HepG2 (cell line): ENCODE measurements at regions not wholly inside any gene's neighbourhood (a gene's known extent, or its start where the extent isn't known, plus 50 kb on each side); places are given as distances from the start of the nearest gene placed in this dataset.

Source experiments
- ATAC-seq: fragments of 200-7000 bp; cut with Tn5 transposase; 3 replicates; pipeline ENCODE4 v1.9.1; 2020; ENCODE audit warnings: mild to moderate bottlenecking, moderate library complexity
- BruUV-seq: library from RNA; stranded (reverse); fragments of 400-500 nt; replicated peaks from 2 replicates; lab custom pipeline; 2021; lab: Mats Ljungman, UMichigan
- CTCF ChIA-PET: fragments of 300-600 bp; formaldehyde crosslinking; extraction: SDS; loops from one replicate; lab custom pipeline; 2021; ENCODE audit warnings: low total read pairs, inconsistent platforms, low intra/inter-chr PET ratio; lab: Yijun Ruan, JAX
- POLR2A ChIA-PET: fragments of 350-600 bp; sonication (Branson Sonifier 250); formaldehyde crosslinking; loops from one replicate; lab custom pipeline; 2020; ENCODE audit warnings: antibody characterized with exemption, inconsistent platforms; lab: Yijun Ruan, JAX
- DNase-seq: peaks from one replicate; pipeline ENCODE4 v3.0.0-alpha.2; 2015; ENCODE audit warnings: low spot score
- FAIRE-seq: peaks from 3 replicates; lab custom pipeline; 2011; peaks lifted over from hg19 to GRCh38; lab: Jason Lieb, UNC
- H2AFZ ChIP-seq: one replicate; pipeline ENCODE4 v1.6.1; 2011; ENCODE audit warnings: low read length, inconsistent platforms
- H3K27ac ChIP-seq: fragments of 300-600 bp; 3 replicates; pipeline ENCODE4 v1.8.0; 2011; ENCODE audit warnings: mixed run types, mild to moderate bottlenecking, mixed read lengths, low read length, inconsistent platforms; ENCODE audit not compliant: insufficient read depth; ENCODE audit errors: extremely low read length
- H3K27me3 ChIP-seq, 2 experiments: fragments of 200-600 bp in 1 of 2; 2 replicates in 1 of 2; 3 replicates in 1 of 2; pipeline versions ENCODE4 v1.6.0 to v1.8.0; 2011; ENCODE audit warnings: low read length in 2 of 2, mild to moderate bottlenecking in 2 of 2, moderate library complexity in 2 of 2, inconsistent platforms in 1 of 2; ENCODE audit not compliant: insufficient read depth in 2 of 2, control insufficient read depth in 1 of 2
- H3K36me3 ChIP-seq, 2 experiments: fragments of 200-600 bp in 1 of 2; replicated peaks in 1 of 2; 2 replicates in 1 of 2; 3 replicates in 1 of 2; pipeline versions ENCODE4 v1.5.1 to v1.8.0; 2011; ENCODE audit warnings: low read length in 2 of 2, inconsistent platforms in 1 of 2; ENCODE audit not compliant: insufficient read depth in 2 of 2, control insufficient read depth in 1 of 2
- H3K4me1 ChIP-seq: 2 replicates; pipeline ENCODE4 v1.5.1; 2012; ENCODE audit warnings: low read length, inconsistent platforms; ENCODE audit not compliant: insufficient read depth
- H3K4me2 ChIP-seq: 2 replicates; pipeline ENCODE4 v1.6.0; 2011; ENCODE audit warnings: low read depth, low read length, inconsistent platforms
- H3K4me3 ChIP-seq, 3 experiments: fragments of 200-600 bp in 1 of 3; sonication (generic), shearing (Covaris generic) in 1 of 3; replicated peaks in 1 of 3; 2 replicates each; pipeline ENCODE4 v1.5.1; 2011 to 2016; ENCODE audit warnings: low read length in 3 of 3, inconsistent platforms in 2 of 3, low read depth in 2 of 3, mild to moderate bottlenecking in 2 of 3, control low read depth in 1 of 3, mixed read lengths in 1 of 3; ENCODE audit not compliant: insufficient read depth in 1 of 3
- H3K79me2 ChIP-seq: one replicate; pipeline ENCODE4 v1.6.1; 2011; ENCODE audit warnings: low read length, inconsistent platforms; ENCODE audit not compliant: insufficient read depth
- H3K9ac ChIP-seq: 2 replicates; pipeline ENCODE4 v1.6.0; 2011; ENCODE audit warnings: mild to moderate bottlenecking, low read depth, low read length, inconsistent platforms; ENCODE audit not compliant: insufficient read depth
- H3K9me3 ChIP-seq: 2 replicates; pipeline ENCODE4 v1.5.1; 2012; ENCODE audit warnings: mild to moderate bottlenecking, low read length
- H4K20me1 ChIP-seq: 2 replicates; pipeline ENCODE4 v1.6.0; 2011; ENCODE audit warnings: inconsistent platforms, mild to moderate bottlenecking, low read length, moderate library complexity; ENCODE audit not compliant: insufficient read depth
- FOXJ3 ChIP-seq: sonication (generic); formaldehyde crosslinking; IDR thresholded peaks from 2 replicates; pipeline ENCODE4 v1.4.0; 2020; ENCODE audit warnings: missing genetic modification reagents, mild to moderate bottlenecking, borderline replicate concordance
- HES4 ChIP-seq: sonication (generic); formaldehyde crosslinking; IDR thresholded peaks from 2 replicates; pipeline ENCODE4 v1.9.0; 2021; ENCODE audit warnings: mild to moderate bottlenecking, missing genetic modification reagents, borderline replicate concordance
- IRX3 ChIP-seq: sonication (generic); formaldehyde crosslinking; IDR thresholded peaks from 2 replicates; pipeline ENCODE4 v1.8.1; 2023; ENCODE audit warnings: mild to moderate bottlenecking, low read depth, missing genetic modification reagents, borderline replicate concordance
- KDM5B ChIP-seq: sonication (generic); formaldehyde crosslinking; IDR thresholded peaks from 2 replicates; pipeline ENCODE4 v1.4.0; 2020; ENCODE audit warnings: missing genetic modification reagents, mild to moderate bottlenecking, borderline replicate concordance
- MED8 ChIP-seq: sonication (generic); formaldehyde crosslinking; IDR thresholded peaks from 2 replicates; pipeline ENCODE4 v1.8.1; 2023; ENCODE audit warnings: mild to moderate bottlenecking, missing genetic modification reagents; ENCODE audit not compliant: insufficient replicate concordance
- ZFYVE20 ChIP-seq: sonication (generic); formaldehyde crosslinking; IDR thresholded peaks from 2 replicates; pipeline ENCODE4 v1.8.0; 2023; ENCODE audit warnings: low read depth, mild to moderate bottlenecking, moderate library complexity, missing genetic modification reagents, borderline replicate concordance
- ZNF572 ChIP-seq: sonication (generic); formaldehyde crosslinking; IDR thresholded peaks from 2 replicates; pipeline ENCODE4 v1.5.1; 2020; ENCODE audit warnings: mild to moderate bottlenecking, missing genetic modification reagents
- ZNF674 ChIP-seq: sonication (generic); formaldehyde crosslinking; IDR thresholded peaks from 2 replicates; pipeline ENCODE4 v1.5.0; 2020; ENCODE audit warnings: low read depth, mild to moderate bottlenecking, missing genetic modification reagents
- ZNF788 ChIP-seq: sonication (generic); formaldehyde crosslinking; IDR thresholded peaks from 2 replicates; pipeline ENCODE4 v1.5.0; 2020; ENCODE audit warnings: mild to moderate bottlenecking, missing genetic modification reagents, borderline replicate concordance
- WGBS: methylation state at CpG from one replicate; pipeline ENCODE4 v1.1.6; 2017; ENCODE audit warnings: low lambda C conversion rate; 5-methylcytosine and 5-hydroxymethylcytosine counted together
- in situ Hi-C: cut with HindIII; loops from 2 replicates; pipeline ENCODE4 v1.10.0; 2017; ENCODE audit warnings: low pct_unique_long_range_greater_than_20kb; ENCODE audit not compliant: extremely low pct_ligation_motif_present
- intact Hi-C: fragments of 100-400 bp; cut with micrococcal nuclease; formaldehyde crosslinking; loops from one replicate; pipeline ENCODE4 v1.10.0; 2022; ENCODE audit not compliant: unreplicated experiment
- TF ChIP-seq, protein P1 (sequence below): sonication (generic); formaldehyde crosslinking; IDR thresholded peaks from 2 replicates; pipeline ENCODE4 v1.4.0; 2020; ENCODE audit warnings: missing genetic modification reagents, borderline replicate concordance
- TF ChIP-seq, protein P2 (sequence below): IDR thresholded peaks from 2 replicates; pipeline ENCODE4 v1.6.1; 2018; ENCODE audit warnings: missing genetic modification reagents, mild to moderate bottlenecking, missing compliant biosample characterization
- TF ChIP-seq, protein P3 (sequence below): sonication (generic); formaldehyde crosslinking; IDR thresholded peaks from 2 replicates; pipeline ENCODE4 v1.4.0; 2020; ENCODE audit warnings: low read depth, missing genetic modification reagents
- TF ChIP-seq, protein P4 (sequence below), 2 experiments: sonication (generic) in 1 of 2; formaldehyde crosslinking in 1 of 2; IDR thresholded peaks; 2 replicates each; pipeline versions ENCODE4 v1.5.1 to v1.6.1; 2011 to 2020; ENCODE audit warnings: borderline replicate concordance in 1 of 2, low read depth in 1 of 2, low read length in 1 of 2, mild to moderate bottlenecking in 1 of 2, missing genetic modification reagents in 1 of 2, moderate library complexity in 1 of 2

DNA sequence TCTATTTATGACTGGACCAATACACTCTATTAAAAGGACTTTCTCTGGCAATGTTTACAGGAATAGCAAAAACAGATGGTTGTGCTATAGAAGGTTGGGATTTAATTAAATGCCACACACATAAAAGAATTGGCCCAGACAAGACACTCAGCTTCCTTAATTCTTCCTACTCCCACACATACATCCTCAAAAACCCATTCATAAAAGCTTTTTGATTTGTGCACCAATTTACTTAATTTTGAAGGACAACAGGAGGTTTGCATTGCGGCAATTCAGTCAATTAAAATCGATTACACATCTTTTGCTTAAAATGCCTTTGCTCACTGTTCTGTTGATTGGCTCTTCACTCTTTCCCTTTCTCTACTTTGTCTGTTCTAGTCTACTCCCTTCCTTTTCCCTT, 317.1 kb downstream of the CBLL2 start:
- in situ Hi-C loops = no loop called here
- no peak overlapping the region for H3K27ac ChIP-seq
- no peaks in the 10 kb centered on the region for H4K20me1 ChIP-seq
- TF ChIP-seq, protein P1, sequence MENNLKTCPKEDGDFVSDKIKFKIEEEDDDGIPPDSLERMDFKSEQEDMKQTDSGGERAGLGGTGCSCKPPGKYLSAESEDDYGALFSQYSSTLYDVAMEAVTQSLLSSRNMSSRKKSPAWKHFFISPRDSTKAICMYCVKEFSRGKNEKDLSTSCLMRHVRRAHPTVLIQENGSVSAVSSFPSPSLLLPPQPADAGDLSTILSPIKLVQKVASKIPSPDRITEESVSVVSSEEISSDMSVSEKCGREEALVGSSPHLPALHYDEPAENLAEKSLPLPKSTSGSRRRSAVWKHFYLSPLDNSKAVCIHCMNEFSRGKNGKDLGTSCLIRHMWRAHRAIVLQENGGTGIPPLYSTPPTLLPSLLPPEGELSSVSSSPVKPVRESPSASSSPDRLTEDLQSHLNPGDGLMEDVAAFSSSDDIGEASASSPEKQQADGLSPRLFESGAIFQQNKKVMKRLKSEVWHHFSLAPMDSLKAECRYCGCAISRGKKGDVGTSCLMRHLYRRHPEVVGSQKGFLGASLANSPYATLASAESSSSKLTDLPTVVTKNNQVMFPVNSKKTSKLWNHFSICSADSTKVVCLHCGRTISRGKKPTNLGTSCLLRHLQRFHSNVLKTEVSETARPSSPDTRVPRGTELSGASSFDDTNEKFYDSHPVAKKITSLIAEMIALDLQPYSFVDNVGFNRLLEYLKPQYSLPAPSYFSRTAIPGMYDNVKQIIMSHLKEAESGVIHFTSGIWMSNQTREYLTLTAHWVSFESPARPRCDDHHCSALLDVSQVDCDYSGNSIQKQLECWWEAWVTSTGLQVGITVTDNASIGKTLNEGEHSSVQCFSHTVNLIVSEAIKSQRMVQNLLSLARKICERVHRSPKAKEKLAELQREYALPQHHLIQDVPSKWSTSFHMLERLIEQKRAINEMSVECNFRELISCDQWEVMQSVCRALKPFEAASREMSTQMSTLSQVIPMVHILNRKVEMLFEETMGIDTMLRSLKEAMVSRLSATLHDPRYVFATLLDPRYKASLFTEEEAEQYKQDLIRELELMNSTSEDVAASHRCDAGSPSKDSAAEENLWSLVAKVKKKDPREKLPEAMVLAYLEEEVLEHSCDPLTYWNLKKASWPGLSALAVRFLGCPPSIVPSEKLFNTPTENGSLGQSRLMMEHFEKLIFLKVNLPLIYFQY = no peak
- TF ChIP-seq FOXJ3 (CRISPR knock-in tag) = no peak
- no peak for TF ChIP-seq ZNF572 (CRISPR knock-in tag)
- TF ChIP-seq HES4 (CRISPR knock-in tag) = no peak
- no peak for TF ChIP-seq MED8
- TF ChIP-seq, protein P2, sequence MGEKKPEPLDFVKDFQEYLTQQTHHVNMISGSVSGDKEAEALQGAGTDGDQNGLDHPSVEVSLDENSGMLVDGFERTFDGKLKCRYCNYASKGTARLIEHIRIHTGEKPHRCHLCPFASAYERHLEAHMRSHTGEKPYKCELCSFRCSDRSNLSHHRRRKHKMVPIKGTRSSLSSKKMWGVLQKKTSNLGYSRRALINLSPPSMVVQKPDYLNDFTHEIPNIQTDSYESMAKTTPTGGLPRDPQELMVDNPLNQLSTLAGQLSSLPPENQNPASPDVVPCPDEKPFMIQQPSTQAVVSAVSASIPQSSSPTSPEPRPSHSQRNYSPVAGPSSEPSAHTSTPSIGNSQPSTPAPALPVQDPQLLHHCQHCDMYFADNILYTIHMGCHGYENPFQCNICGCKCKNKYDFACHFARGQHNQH (CRISPR knock-in tag) = no peak
- TF ChIP-seq, protein P3, sequence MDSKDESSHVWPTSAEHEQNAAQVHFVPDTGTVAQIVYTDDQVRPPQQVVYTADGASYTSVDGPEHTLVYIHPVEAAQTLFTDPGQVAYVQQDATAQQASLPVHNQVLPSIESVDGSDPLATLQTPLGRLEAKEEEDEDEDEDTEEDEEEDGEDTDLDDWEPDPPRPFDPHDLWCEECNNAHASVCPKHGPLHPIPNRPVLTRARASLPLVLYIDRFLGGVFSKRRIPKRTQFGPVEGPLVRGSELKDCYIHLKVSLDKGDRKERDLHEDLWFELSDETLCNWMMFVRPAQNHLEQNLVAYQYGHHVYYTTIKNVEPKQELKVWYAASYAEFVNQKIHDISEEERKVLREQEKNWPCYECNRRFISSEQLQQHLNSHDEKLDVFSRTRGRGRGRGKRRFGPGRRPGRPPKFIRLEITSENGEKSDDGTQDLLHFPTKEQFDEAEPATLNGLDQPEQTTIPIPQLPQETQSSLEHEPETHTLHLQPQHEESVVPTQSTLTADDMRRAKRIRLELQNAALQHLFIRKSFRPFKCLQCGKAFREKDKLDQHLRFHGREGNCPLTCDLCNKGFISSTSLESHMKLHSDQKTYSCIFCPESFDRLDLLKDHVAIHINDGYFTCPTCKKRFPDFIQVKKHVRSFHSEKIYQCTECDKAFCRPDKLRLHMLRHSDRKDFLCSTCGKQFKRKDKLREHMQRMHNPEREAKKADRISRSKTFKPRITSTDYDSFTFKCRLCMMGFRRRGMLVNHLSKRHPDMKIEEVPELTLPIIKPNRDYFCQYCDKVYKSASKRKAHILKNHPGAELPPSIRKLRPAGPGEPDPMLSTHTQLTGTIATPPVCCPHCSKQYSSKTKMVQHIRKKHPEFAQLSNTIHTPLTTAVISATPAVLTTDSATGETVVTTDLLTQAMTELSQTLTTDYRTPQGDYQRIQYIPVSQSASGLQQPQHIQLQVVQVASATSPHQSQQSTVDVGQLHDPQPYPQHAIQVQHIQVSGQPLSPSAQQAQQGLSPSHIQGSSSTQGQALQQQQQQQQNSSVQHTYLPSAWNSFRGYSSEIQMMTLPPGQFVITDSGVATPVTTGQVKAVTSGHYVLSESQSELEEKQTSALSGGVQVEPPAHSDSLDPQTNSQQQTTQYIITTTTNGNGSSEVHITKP (CRISPR knock-in tag) = no peak
- TF ChIP-seq ZNF788 (CRISPR knock-in tag) = no peak
- TF ChIP-seq ZNF674 (CRISPR knock-in tag) = no peak
- no peak for TF ChIP-seq ZFYVE20 (CRISPR knock-in tag)
- TF ChIP-seq, protein P4, sequence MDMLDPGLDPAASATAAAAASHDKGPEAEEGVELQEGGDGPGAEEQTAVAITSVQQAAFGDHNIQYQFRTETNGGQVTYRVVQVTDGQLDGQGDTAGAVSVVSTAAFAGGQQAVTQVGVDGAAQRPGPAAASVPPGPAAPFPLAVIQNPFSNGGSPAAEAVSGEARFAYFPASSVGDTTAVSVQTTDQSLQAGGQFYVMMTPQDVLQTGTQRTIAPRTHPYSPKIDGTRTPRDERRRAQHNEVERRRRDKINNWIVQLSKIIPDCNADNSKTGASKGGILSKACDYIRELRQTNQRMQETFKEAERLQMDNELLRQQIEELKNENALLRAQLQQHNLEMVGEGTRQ (IDR thresholded peaks at IDR 0.05; ENCODE audit: low read depth, low read length) = no peak
- TF ChIP-seq, protein P4 (CRISPR knock-in tag; IDR thresholded peaks at IDR 0.05; ENCODE audit: borderline replicate concordance) = no peak
- no peak for TF ChIP-seq KDM5B (CRISPR knock-in tag)
- TF ChIP-seq IRX3 (CRISPR knock-in tag) = no peak
- TF ChIP-seq, all 625 proteins: peak for 0
- CTCF ChIA-PET = no interaction called here
- Histone ChIP-seq H3K9me3 (no peaks in the 10 kb centered on the region), H3K27me3 (no peaks in the 10 kb centered on the region), H3K36me3 (no peaks in the 10 kb centered on the region), H3K4me1 (no peaks in the 10 kb centered on the region), H2AFZ (no peak overlapping the region), H3K9ac (no peak overlapping the region), H3K4me3 (no peak overlapping the region), H3K4me2 (no peak overlapping the region), H3K79me2 (no peaks in the 10 kb centered on the region)
- no TSS peak for BruUV-seq
- no peak for FAIRE-seq
- intact Hi-C loops = no loop called here
- 0% methylated on average over 2 of the region's 2 CpGs for WGBS
- POLR2A ChIA-PET = no interaction called here
- ATAC-seq = no peak
- no peak for DNase-seq
